GM18517 (cell line): ENCODE measurements at regions not wholly inside any gene's neighbourhood (a gene's known extent, or its start where the extent isn't known, plus 50 kb on each side); places are given as distances from the start of the nearest gene placed in this dataset.

ENCODE experiments used
- ATAC-seq: cut with Tn5 transposase; IDR thresholded peaks from one replicate; pipeline ENCODE4 v1.9.1; 2021; ENCODE audit warnings: mild to moderate bottlenecking, moderate library complexity; ENCODE audit not compliant: unreplicated experiment

DNA sequence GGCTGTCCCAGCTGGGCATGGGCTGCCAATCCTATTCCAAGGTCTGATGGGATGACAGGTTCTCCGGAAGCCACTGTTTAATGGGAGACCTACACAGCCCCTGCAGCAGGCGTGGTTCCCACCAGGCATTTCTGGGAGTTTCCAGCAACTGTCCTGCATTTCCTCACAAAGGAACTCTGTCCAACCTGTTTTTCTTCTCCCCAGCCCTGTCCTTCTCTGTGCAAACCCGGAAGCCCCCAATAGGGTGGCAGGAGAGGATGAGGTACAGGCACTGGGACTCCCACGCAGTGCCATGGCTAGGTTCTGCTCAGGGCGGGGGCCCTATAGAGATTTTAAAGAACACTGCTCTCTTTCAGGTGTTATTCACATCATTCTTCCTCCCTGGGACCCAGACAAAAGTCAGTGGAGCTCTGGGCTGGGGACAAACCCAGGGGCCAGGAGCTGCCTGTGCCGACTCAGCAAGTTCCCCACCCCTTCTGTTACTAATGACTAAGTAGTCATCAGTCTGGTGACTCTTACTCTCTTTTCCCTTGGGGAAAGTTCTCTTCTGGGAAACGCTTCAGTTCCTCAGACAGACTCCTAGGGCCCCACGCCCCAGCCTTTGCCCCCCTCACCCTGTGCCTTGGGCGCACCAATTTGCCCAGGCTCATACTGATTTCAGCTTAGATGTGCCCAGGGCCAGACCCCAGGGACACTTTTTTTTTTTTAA is 97.7 kb downstream of the CD47 start:
- ATAC-seq = no peak

DNA sequence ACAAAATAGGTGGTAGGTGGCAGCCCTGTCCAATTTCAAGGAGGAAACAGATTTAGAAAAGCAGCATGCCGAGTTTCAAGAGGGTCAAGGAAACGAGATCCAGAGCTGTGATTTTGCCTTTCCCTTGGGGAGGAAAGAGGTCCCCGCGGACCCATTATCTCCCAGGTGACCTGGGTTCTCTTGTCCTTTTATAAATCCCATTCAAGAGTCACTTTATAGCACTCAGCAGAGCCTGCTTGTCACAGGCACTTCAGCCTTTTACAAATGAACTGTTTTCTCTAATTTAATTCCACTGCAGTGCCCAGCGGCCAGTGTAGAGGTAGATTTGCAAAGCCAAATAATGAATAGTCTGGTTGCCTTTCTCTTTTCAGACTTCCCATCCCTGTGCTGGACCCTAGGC is 99.9 kb downstream of the CD47 start:
- ATAC-seq = no peak

DNA sequence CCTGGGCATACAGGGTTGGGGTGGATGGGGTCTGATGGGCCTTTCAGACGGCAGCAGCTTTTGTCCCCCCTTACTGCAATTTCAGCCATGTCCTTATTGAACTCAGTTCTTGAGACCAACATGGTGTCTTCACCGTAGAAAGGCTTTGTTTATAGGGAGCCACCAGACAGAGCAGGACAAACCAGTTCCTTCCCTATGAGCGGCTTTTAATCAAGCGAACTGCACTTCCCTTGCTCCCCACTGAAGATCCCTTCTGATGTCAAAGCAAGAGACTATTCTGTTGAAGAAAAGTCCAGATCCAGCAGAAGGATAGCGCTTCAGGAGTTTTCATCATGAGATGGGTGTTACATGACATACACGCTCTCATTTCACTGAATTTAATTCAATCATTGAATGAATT is 100.4 kb downstream of the CD47 start:
- no peak for ATAC-seq

DNA sequence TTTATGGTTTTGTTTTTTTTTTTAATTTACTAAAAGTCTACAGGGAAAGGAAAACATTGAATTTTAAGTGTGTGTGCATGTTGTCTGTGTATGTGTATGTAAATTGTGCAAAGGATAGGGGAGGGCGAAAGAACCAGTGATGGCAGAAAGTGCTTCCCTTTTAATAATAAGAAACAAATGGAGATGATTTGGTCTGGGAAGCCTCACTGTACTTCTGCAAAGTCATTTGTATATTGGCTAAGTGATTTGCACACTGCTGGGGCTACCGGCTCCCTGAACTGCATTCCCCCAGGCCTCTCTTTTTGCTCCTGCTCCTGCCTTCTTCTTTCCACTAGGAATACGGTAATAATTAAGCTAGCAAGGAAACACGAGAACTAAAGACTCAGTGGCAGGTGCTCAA is 101.2 kb downstream of the CD47 start:
- ATAC-seq = no peak

DNA sequence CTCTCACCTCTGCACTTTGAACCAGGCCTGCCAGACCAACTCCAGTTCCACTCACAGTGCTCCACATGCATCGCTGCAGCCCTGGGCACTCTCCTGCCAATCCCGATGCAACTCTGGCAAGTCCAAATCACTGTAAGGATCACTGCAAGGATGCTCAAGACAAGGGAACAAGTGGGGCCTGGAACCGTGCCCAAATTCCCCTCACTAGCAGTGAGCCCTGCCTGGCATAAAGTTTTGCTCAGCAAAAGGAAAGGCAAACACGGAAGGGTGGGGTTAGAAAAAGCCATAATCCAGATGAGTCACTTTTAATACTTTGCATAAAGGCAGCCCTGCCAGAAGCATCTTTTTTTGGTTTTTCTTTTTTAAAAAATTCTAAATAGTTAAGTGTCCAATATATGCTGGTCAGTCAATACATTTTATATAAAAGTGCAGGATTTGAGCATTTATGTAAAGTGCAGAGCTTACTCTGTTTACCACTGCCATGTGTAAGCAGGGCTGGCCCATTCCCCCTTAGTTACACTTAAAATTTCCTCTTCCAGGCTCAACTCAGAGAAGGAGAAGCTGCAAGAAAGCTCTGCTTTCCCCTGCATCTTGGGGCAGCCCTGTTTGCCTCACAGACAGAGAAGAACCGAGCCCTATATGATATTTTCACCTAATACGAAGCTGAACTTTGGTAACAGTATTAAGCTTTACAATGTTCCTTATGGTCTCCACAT is 102.2 kb downstream of the CD47 start:
- no peak for ATAC-seq

DNA sequence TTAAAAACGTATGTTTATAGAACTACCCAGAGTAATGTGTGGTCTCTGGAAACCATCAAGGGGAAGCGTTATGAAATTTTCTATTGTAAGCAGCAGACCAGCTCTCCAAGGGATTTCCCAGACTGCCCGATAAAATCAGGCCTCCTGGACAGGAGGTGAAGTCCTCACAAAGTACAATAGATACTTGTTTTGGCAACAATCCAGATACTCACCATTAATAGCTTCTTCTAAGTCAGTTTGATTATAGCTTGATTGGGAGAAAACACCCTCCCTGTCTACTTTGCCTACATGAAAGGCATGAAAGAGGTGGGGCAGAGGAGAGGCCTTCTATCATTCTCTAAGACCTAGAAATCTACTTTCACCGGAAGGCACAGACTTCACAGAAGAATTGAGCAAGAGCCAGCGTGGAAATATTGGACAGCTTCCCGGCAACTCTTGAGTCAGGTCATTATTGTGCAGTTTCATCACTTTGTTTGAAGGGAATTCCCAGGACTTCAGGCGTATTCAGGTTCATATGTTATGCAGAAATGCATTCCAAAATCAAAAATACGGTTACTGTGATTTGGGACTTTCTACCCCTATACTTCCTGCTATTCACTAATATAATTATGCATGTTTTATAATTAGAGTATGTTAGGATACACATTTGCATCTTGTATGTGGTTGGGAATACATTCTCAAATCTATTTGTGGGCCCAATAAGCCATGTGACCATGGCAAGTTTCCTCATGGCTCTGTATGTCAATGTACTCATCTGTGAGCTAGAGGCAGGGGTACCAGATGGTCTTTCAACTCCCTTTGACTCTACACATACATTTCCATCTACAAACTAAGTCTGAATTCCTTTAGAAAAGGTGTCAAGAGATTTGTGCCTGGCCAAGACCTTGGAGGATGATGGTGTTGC is 103.5 kb downstream of the CD47 start:
- no peak for ATAC-seq

DNA sequence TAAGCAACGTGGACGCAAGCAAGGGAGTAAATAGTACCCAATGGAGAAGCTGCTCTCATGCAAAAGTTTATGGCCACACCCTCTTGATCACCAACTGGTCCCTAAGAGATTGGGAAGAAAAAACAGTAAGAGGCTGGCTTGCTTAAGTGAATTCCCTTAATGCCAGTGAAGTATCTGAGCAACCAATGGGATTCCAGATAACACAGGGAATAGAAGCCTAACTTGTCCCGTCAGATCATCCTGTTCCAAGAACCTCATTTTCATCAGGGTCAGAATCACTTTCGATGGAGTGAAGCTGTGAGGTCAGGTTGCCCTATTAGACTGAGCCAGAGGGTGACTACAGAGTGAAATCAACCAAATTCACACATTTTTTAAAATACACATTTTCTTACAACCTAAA is 104.3 kb downstream of the CD47 start:
- no peak for ATAC-seq

DNA sequence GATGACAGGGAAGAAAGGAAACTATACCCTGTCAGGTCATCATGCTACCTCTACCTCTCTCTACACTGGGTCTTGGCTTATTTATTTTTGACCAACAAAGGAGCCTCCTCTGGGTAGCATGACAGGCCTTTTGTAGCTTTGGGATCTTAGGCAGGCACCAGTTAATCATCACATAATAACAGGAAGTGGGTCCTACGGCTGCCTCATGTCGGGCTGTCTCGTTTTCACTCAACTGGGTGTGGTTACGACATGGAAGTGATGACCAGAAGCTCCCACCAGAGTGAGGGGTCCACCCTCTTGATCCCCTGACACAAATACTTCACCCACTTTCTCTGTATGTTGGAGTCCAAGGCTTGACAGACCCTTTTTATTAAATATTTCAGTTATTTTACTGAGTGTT is 105.3 kb downstream of the CD47 start:
- ATAC-seq = peak; percentile 91

DNA sequence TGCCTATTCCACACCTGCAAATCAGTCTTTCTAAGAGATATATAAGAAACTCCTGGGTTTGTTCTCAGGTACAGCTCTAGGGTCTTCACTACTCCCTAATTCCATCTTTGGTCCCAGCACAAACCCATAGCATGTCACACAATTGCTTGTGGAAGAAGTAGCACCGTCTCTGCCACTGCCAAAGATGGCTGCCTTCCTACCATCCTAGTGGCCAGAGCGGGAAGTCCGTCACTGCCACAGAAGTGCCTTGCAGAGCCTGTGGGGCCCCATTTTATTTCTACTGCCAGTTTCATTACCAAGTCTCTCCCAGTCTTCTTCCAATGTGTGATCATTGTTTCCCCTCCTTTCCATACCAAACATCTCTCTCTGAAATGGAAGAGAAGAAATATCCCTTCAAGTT is 107.6 kb downstream of the CD47 start:
- ATAC-seq = no peak

DNA sequence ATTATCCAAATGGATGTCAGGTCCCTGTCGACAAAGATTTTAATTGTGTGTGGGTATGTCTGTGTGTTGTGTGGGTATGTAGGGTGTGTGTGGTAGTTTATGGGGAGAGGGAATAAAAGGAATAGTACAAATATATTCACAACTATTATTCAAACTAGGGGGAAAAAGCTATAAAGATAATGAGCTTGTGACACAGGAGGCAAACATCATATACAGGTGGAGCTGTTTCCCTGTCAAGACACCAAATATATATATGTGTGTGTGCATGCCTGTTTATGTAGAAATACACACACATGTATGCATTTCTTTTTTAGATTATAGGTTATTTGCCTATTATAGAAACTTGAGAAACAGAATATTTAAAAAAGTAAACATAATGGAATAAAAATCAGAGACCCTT is 108.7 kb downstream of the CD47 start:
- ATAC-seq = no peak

DNA sequence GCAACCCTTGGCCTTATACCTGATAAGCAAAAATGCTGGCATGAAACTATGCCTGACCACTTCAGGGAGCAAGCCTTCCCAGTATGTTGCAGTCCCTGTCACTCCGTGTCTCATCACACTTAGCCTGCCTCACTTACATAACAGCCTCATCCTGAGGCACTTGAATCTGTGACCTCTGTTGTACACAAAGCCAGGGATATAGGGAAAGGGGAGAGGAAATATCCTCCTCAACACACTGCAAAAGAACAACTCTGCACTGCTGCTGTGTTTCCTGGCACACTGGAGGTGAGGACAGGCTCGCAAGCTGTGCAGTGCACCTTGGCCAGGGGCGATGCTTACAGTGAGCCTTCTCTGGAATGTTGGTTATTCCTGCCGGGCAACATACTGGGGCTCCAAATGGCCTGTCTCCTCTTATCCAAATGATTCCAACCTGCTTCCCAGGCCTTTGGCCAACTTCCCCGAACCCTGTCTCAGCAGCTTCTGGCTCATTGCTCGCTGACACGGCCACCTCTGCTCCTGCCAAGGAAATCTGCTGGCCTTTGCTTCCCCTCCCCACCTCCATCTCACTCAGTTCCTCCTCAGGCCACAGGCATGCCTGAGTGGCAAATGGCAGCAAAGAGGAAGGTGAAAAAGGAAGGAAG is 109.2 kb downstream of the CD47 start:
- no peak for ATAC-seq

DNA sequence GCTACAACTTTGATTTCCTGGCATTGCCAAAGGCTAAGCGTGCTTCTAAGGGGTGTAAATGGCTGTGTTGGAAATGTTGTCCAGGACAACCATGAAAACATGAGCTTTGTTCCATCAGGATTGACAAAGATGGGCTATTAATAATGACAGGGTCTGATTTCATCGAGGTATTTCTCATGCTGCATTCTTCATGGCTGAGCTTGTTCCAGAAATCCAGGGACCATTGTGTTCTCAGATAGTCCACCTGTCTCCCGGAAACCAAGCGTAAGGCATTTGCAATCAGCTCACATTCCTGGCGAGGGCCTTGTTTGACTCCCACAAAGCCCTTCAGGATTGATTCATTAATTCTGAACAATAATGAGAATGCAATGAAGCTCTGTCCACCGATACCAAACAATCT is 111.3 kb downstream of the CD47 start:
- ATAC-seq = no peak

DNA sequence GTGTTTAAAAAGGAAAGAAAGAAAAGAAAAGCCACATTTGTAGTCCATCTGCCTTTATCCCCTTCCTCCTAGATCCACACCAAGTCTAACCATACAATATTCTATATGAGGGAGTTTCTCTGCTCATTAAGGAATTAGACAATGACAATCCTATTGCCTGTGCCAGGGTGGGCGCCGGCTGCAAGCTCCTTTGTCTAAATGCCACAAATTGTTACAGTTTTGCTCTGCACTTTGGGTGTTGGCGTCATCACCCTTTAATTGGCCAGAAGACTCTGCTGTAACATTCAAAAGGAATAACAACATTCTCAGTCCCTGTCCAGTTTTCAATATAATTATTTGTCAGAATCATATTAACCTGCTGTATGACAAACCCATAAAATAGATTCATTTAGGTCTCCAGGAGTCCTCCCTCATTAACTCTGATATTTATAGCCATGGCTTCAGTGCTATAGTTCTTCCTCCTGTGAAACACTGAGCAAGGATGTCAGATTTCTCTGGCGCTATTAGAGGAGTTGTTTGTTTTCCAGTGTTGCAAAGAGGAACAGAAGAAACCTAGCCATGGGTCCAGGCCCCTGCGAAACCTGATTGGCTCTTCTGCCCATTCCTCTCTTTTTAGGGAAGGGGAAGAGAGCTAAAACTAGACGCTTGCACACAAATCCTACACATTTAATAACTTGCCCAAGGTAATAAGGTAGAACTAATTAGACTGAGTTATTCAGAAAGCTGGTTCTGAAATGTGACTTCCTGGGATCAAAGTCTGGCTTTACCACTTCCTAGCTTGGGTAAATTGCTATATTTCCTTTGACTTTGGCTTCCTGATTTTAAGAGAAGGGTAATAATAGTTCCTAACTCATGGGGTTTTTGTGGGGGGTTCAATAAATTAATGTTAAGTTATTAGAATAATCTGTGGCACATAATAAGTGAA is 112.4 kb downstream of the CD47 start:
- no peak for ATAC-seq

DNA sequence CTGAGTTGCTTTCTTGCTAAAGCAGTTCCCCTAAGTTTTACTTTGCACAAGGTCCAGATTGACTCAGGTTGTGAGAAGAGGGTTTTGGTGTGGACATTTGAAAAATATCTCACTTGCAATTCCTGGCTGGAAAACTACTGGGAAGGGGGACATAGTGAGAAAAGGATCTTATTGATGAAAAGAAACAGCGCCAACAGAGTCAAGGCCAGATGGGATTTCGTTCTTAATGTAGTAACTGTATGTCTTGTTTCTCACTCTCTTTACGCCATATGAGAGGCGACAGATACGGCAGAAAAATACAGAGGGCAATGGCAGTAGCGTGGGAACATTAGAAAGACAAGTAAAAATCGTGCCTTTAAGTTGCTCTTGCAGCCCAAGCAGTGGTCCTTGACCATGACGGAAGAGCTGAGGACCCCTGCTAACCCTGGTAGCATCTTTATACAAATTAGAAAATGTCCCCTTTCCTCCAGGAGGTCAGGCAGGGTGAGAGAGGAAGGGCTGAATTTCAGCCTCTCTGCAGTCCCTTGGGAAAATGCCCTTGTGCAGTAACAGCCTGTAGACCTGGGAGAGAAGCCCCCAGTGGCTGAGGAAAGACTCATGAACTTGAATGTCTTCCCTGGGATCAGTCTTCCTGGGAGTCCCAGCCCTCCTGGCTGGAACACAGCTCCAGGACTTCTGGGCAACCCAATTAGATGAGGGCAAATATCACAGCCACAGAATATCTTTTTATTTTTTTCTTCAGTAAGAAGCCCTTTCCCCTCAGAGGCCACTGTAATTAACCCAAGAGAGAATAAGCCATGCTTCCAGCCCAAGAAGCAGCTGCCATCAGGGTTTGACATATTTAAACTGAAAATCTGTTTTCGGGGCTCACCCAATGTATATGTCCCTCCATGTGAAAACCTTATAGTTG is 113.4 kb downstream of the CD47 start:
- no peak for ATAC-seq

DNA sequence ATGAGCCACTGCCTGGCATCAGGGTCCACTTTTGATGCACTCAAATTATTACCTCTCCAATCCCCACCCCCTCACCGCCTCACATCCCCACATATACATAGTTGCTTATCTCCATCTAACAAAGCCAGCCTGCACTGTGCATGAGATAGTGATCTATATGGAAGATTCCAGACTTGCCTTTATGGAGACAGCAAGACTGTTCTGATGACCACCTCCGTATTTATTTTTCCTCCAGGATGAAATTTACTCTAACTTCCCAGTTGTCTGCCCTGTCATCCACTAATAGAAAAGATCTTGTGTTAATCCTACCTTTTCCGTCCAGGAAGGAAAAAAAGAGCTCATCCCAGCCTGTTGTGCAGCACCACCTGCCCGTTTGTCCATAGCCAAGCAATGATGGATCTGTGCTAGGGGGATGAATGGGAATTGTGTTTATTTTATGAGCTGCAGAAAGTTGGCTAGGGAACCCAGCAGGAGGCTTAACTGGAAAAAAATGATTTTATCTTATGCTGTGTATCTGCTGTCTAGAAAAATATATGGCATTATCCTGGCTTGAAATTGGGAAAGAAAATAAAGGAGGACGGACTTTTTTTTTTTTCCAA is 114.5 kb downstream of the CD47 start:
- ATAC-seq = no peak

DNA sequence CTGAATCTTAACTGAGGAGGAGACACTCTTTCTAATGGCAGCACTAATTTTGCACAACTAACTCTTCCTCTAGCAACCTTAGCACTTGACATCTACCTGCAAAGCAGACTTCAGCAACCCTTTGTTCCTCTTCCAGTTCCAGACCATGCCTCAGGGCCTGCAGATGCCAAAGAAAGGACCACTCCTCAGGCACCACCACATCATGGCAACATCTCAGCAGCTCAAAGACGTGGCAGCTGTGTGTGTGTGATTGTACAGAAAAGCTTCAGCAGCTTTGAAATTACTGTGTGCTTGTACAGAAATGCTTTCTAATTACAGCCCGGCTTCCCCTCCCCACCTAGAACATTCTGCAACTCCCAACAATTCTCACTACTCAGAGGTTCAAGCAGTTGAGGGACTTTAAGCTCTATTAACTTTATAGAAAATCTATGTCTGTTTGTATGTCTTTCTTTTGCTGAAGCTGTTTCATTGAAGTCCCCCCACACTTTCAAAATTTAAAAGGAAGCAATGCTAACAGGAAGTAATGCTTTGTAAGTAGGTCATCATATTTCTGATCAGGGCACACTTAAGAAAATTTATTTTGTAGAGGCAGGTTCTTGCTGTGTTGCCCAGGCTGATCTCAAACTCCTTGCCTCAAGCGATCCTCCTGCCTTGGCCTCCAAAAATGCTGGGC is 115.2 kb downstream of the CD47 start:
- no peak for ATAC-seq

DNA sequence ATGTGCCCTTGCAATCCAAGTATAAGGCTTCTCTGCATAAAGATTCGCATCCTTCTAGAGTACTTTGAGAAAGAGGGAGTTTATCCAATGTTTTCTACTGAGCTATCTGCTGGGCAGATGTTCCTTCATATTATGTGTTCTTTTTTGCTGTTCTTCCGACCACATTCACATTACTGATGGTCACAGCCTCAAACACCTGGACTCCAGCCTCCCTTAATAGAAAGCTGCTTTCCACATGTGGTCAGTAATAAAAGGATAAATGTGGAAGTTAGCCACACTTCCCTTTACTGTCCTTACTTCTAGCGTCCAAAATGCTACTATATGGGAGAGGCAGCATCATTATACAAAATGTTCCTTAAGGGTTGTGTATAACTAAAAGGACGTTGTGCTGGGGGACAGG is 116.9 kb downstream of the CD47 start:
- ATAC-seq = no peak

DNA sequence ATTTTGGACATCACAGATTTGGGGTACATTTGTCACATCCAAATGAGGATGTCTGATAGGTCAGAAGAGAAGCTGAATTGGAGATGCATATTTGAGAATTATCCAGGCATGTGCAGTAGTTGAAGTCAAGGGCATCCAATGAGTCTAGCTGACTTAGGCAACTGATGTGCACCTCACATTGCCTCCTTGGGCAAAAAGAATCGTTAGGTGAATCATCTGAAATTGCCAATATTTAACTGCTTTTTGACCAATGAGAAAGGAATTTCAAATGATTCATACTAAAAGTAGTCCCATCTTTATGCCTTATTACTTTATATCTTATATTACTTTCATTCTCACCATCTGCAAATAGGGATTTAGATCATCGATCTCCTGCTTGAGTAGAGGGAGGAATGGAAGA is 117.7 kb downstream of the CD47 start:
- ATAC-seq = no peak
